HG03139 (cell line): ENCODE measurements at regions not wholly inside any gene's neighbourhood (a gene's known extent, or its start where the extent isn't known, plus 50 kb on each side); places are given as distances from the start of the nearest gene placed in this dataset.

Experiments used
- ATAC-seq: cut with Tn5 transposase; IDR thresholded peaks from one replicate; pipeline ENCODE4 v1.9.1; 2021; ENCODE audit not compliant: unreplicated experiment

DNA sequence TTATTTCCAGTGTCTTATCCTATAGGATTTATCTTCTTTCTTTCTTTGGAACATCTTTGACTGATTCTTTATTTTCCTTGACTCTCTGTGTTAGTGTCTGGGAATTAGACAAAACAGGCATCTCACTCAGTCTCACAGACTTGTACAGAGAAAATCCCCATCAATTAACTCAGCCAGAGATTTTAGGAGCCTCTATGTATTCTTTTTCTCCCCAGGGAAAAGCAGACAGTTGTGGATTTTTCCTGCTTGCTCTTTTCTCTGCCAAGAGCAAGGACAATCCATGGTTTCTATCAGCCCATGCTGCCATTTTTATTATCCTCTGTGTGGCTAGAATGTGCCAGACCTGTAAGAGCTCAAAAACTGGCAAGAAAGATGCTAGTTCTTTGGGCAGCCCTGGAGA lies 595.1 kb downstream of the SNAPC1 start:
- ATAC-seq, result no peak

DNA sequence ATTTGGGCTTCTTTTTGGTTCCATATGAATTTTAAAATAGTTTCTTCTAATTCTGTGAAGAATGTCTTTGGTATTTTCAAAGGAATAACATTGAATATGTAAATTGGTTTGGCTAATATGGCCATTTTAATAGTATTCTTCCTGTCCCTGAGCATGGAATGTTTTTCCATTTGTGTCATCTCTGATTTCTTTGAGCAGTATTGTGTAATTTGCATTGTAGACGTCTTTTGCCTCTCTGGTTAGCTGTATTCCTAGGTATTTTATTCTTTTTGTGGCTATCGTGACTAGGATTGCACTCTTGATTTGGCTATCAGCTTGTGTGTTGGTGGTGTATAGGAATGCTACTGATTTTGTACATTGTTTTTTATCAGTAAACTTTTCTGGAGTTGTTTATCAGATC lies 601.9 kb downstream of the SNAPC1 start:
- no peak for ATAC-seq

DNA sequence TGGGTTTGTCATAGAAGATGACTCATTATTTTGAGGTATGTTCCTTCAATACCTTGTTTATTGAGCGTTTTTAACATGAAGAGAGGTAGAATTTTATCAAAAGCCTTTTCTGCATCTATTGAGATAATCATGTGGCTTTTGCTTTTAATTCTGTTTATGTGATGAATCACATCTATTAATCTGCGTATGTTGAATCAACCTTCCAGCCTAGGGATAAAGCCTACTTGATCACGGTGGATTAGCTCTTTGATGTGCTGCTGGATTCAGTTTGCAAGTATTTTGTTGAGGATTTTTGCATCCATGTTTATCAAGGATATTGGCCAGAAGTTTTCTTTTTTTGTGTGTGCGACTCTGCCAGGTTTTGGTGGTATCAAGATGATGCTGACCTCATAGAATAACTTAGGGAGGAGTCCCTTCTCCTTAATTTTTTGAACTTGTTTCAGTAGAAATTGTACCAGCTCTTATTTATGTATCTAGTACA lies 602.6 kb downstream of the SNAPC1 start:
- no peak for ATAC-seq

DNA sequence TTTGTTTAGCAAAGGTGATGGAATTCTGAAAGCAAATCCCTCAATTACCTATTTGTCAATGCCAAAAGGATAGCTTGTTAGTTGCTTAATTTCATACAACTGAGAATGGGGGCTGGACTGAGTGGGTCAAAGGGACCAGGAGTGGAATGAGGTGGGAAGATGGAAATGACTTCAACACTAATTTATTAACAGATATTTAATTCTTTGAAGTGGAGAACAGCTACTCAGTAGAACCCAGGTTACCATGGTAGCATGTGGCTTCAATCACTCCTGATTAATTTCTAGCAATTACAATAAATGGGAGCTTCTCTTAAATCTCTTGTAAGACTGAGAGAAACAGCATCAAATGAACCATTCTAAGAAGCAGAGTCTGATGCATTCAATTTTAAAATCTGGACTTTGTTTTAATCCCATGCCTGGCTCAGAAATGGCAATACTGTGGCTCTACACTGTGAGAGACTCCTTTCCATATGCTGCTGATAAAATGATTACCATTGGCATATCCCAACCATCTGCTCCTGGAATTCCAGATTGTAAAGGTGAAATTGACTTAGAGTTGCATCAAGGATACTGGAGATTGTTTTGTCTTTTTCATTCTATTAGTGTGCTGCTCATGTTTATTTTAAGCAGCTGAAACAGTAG lies 607.8 kb downstream of the SNAPC1 start:
- ATAC-seq, result no peak

DNA sequence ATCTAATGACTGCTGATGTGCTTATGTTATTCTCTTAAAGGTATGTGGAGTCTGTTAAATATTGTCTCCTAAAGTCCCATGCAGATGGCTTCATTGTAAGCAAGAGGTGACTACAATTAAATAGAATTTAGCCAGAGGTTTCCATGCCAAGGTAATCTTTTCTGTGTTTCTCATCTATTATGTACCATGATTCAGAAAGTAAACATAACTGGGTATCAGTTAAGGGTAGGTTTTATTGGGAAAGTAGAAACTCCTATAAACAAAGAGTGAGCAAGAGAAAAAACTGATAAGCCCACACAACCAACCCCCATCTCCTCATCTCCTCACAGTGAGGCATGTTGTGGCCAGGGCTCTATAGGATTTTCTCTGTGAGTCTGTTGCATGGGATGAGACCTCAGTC lies 611.7 kb downstream of the SNAPC1 start:
- ATAC-seq, result no peak

DNA sequence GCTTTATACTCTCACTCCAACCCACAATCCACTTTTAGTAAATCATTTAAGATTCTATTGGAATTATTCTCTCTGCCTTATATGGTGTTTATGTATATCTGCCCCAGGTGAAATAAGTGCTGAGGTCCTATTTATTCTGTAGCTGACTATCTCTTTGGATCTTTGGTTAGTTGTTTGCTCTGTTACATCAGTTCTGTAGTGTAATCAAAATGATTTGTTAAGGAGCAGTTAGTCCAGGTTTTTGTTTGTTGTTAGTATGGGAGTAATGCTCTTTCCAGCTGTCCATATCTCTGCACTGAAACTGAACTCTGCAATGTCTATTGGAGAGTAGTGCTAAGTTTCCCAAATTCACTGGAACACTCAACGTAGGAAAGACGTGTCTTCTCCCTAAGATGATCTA lies 615.8 kb downstream of the SNAPC1 start:
- no peak for ATAC-seq

DNA sequence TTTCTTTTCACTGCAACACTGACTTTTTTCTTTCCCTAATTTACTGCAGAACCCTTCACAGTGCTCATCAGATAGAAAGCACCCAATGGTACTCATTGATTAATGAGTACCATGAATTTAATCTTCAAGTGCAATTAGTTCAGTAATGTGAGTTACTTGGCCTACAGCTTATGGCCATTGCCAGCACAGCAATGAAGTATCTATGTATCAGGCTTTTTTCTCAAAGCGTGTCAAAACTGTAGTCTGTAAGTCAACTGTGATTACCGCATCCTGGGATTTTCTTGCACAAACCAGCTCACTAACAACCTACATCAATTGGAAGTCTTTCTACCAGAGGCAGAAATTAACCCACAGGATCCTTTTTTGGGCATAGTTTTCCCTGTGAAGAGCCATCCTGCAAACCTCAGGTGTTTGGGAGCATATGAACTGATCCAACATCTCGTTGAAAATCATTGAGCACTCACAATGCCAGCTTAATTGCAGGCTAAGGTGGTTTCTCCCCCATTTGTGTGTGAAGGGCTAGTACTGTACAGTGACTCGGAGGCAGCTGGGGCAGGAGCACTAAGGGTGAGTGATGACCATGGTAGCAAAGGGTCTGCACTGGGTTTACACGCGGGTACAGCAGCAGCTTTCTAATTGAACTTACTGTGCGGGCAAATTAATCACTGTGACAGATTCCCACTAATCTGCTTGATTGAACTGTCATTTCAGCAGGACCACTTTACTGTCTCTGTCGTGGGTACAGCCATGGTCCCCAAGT lies 619.3 kb downstream of the SNAPC1 start:
- ATAC-seq, result no peak

DNA sequence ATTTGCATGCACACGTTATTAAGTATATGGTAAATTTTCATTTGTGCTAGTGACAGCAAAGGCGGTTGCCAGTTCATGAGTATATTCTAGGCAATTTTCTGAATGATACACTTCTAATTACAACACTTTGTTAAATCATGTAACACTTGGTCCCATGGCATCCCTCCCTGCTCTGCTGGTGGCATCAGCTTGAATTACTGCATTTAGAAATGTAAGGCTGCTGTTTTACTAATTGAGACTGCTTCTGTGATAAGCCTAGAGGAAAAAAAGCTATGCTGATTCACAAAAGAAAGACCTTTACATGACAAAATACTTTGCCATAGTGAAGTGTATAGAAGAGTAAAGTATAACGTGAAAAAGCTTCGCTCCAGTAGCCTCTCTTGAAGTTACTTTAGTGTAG lies 636.1 kb downstream of the KCNH5 start:
- ATAC-seq, result no peak

DNA sequence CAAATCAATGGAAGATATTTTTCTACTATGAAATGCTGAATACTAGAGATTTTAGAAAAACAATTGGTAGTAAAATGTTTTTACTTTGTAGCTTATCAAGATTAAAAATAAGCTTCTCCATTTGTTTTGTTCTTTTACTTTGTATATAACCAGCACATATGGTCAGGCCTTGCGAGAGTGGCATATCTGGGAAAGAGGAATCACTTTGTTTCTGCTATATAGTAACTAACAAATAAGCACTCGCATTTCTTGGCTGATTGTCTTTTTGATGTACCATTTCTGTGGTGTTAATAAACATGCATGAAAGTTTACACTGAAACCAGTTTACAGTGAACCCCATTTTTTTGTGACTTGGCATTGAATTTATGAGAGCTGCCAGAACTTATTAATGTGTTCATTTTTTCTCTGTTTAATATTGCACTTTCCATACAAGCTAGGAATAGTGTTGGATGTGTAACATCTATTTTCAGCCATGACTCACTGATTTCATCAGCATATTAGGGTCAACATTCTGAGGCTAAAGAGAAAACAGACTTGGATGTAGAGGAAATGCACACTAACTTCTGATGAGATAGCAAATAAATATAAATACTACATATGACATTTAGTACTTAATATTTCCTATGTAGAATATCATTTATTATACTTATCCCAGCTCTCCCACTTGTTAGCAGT lies 635.5 kb downstream of the KCNH5 start:
- ATAC-seq, result no peak

DNA sequence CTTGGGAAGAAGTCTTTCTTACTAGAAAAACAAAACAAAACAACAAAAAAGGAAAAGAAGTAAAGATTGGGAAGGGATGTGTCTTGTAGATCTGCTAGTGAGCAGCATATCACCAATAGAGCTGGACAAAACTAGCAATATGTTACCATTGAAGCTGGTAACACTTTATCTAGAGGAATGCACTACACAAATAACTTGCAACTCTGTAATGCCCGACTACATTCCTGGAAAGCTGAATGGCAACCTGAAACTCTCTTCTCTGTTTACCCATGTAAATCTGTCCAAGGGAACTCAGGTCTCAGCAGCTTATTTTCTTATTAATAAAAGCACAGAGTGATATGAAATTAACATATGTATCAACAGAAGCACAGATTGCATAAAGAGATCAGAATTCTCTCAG lies 624.4 kb downstream of the KCNH5 start:
- ATAC-seq, result no peak

DNA sequence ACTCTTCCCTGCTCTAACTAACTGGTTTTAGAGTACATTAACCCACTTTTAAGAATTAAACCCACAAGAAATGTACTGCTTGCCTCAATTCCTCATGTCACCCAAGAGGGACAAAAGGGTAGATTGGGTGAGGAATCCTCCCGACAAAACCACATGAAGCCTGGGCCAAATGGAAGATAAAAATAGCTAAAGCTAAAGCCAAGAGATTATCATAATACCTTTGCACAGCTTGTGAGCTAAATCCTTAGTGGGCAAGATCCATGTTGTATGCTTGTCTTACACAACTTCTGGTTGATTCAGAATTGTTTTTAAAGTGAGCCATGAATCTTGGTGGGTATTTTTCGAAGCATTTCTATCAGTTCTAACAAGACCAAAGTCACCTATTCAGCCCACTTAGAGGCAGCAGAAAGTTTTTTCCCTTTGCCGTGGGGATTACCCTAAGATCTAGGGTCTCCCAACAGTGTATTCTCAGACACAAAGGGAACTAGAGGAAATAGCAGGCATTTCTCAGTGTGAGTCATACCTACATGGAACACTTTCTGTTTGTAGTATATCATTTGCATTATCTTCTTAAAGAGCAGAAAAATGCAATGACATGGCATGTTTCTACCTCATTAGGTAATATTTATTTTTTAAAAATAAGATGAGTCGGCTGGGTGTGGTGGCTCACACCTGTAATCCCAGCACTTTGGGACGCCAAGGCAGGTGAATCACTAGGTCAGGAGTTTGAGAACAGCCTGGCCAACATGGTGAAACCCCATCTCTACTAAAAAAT lies 616.6 kb downstream of the KCNH5 start:
- ATAC-seq, result no peak

DNA sequence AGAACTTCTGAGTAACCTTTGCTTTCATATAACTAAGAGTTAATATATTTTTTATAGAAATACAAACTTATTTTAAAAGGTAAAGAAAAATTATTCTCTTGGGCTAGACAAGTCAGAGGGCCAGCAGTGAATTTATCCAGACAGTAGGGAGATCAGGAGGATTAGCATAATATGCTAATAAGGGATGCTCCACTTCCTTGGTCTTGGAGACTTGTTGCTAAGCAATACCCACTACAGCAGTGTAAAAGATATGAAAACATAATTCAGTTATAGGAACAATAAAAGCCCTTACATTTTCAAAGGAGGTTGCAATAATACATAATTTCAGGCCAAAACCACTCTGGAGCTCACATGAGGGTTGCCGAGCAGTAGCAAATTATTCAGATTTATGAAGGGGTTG lies 615.6 kb downstream of the KCNH5 start:
- ATAC-seq, result no peak

DNA sequence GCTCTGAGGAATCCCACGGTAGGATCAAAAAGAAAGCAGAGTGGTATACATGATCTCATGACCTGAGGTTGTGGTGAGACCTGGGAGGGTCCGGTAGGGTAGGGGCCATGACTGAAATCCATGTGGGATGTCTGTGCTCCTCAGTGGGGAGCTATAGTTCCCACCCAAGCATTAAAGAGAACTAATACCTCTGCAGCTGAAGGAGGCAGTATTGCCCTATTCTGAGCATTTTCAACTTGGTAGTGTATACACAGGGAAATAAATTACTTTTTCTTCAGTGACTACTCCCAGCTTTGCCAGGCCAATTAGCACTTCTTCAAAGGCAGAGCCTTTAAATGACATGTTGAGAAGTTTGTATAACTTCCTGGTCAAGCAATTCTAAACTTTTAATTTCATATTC lies 613.8 kb downstream of the KCNH5 start:
- ATAC-seq, result no peak

DNA sequence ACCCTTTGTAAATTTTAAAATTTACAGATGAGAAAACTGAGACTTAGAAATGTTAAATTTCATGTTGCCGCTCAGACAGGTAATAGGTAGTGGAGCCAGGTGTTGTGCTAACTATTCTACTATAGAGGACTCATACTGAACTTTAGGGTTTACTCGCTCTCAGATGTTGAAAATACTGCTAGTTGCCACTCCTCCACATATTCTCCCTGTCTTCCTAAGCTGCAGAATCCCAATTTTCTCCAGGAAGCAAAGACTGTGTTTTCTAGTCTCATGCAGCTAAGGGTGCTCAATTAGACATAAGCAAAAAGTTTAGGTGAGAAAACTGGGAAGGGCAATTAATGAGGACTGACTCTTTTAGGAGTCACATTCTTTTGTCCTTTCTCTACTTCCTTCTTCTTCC lies 612.3 kb downstream of the KCNH5 start:
- ATAC-seq, result no peak

DNA sequence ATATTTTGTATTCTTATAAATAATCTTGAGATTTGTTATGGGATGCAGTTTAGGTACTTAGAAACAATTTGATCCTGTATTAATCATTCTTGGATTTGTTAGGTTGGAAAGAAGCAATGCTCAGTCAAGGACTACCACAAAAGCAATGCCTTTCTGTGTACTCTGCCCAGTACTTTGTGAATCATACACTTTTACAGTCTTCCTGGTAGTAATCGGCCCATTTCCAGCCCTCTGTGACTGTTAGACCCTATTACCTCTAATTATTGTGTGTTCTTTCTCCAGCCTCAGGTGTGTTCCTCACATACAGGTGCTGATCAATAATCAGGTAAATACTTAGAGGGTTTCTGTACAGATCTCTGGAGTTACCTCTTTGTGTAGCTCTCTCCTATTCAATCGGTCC lies 609.0 kb downstream of the KCNH5 start:
- ATAC-seq, result no peak

DNA sequence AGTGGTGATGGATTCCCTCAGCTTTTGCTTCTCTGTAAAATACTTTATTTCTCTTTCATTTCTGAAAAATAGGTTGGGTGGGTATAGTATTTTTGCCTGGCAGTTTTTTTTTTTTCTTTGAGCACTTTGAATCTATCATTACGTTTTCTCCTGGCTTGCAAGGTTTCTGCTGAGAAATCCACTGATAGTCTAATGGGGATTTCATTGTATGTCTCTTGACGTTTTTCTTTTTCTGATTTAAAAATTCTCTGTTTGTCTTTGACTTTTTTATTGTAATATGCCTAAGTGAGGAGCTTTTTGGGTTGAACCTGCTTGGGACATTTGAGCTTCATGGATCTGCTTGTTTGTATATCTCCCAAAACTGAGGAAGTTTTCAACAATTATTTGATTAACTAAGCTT lies 606.0 kb downstream of the KCNH5 start:
- ATAC-seq, result no peak

DNA sequence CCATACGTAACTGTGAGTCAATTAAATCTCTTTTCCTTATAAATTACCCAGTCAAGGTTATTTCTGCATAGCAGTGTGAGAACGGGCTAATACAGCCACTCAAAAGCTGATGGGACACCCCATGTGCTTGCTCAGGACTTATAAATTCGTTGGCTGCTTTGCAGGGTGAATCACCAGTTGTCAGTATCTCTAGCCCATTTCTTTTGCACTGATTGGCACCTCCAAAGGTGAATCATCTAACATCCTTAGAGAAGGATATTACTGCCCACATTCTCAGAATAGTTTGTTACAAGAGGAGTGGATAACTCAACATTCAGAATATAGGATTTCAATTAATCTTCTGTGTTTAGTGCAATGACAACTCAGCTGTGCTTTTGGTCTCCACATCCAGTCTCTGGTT lies 601.5 kb downstream of the KCNH5 start:
- no peak for ATAC-seq

DNA sequence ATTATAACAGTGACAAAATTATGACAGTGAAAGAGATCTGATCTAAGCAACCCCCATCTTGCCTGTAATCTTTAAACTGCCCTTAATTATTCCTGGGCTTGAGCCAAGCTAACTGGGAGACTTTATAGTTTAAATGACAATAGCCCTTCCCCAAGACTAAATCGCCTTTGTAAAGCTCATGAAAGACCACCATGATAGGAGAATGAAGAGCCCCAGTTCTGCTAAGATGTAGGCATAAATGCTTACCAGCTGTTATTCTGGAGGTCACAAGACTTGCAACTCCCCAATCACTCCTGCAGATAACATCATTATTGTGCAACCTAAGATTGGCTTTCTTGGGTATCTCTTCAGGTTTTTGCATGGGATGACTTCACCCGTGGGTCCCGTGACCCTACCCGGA lies 599.7 kb downstream of the KCNH5 start:
- no peak for ATAC-seq

DNA sequence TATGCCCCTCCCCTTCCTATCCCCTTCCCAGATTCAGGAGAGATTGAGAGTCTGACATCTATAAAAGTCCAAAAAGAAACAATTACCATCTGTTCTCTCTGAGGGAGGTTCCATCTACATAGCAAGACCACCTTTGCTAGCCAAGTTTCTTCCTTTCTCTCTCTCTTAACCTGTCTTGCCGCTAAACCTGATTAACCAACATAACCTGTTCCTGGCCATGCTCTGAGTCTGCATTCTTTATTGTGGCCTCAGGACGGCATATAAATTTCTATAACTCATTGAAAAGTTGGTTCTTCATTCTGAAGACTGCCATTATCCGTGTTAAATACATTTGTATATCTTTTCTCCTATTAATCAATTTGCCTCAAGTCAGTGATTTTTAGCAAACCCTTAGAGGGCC lies 594.0 kb downstream of the KCNH5 start:
- no peak for ATAC-seq

DNA sequence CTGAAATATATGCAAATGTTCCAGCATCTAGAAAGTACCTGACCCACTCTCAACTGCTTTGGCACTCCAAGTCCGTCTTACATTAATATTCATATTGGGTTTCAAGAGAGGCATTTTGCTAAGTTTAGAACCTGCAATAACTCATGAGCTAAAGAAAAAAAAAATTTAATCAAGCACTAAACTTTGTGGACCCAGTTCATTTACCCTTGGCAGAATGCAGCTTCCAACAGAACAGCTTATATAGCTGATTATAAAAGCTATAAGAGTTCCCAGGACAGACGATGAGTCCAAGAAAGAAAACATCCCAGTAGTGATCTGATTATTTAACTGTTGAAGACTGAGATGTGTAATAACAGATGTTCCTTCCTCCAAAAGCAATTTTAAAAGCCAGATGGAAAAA lies 592.0 kb downstream of the KCNH5 start:
- no peak for ATAC-seq

DNA sequence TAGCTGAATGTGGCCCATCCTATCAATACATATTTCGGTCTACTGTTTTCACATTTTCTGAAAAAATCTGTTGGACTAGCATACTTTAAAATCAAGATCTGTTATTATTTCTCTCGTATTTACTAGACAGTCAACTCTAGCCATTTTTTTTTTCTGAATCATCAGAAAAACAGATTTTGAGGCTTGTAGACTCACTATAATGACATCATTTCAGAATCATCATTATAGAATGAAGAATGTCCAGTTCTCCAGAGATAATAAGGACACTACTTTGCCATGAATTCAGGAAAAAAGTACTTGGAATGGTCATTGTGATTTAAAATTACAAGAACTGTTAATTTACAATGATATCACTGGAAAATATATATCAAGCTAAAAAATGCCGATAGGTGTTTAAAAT lies 589.8 kb downstream of the KCNH5 start:
- ATAC-seq, result no peak

DNA sequence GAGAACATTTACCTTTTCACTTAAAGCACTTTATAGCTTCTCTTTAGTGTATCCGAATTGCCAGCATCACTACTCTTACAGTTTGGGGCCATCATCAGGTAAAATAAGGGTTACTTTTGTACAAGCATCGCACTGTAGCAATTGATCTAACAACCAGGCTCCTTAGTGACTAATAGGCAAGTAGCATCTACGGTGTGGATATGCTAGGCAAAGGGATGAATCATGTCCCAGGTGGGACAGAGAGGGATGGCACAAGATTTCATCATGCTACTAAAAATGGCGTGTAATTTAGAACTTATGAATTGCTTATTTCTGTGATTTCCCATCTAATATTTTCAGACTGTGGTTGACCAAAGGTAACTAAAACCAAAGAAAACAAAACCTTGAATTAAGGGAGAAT lies 582.3 kb downstream of the KCNH5 start:
- ATAC-seq, result no peak
